AG08396 (cell line): ENCODE measurements at regions not wholly inside any gene's neighbourhood (a gene's known extent, or its start where the extent isn't known, plus 50 kb on each side); places are given as distances from the start of the nearest gene placed in this dataset.
"Not testable (repeated sequence)": the region's sequence is repeated elsewhere in the genome, so short reads cannot be mapped to it uniquely, and the experiment has no call there.

Experiments used
- DNase-seq: peaks from one replicate; pipeline ENCODE4 v3.0.0; 2012; ENCODE audit warnings: low spot score, mixed read lengths

- no peak for DNase-seq
Observed at GRCh38 chr11:15845261-15845660, 511.1 kb downstream of the SOX6 start.

- no peak for DNase-seq
Observed at GRCh38 chr11:15848631-15849168, 507.6 kb downstream of the SOX6 start.

GRCh38 chr11:15849257-15849656 is 507.1 kb downstream of the SOX6 start:
- no peak for DNase-seq

GRCh38 chr11:15850335-15850734 is 506.0 kb downstream of the SOX6 start:
- DNase-seq = not testable (repeated sequence)

GRCh38 chr11:15851051-15851498 is 505.3 kb downstream of the SOX6 start:
- no peak for DNase-seq

GRCh38 chr11:15852179-15852578 is 504.2 kb downstream of the SOX6 start:
- DNase-seq = peak; percentile 13

- no peak for DNase-seq
Observed at GRCh38 chr11:15854245-15854644, 502.1 kb downstream of the SOX6 start.

- no peak for DNase-seq
Observed at GRCh38 chr11:15858881-15859280, 497.5 kb downstream of the SOX6 start.

- no peak for DNase-seq
Observed at GRCh38 chr11:15859411-15859810, 496.9 kb downstream of the SOX6 start.

- no peak for DNase-seq
Observed at GRCh38 chr11:15861256-15861655, 495.1 kb downstream of the SOX6 start.

GRCh38 chr11:15863411-15863810 is 492.9 kb downstream of the SOX6 start:
- DNase-seq = no peak

GRCh38 chr11:15864026-15864805 is 492.1 kb downstream of the SOX6 start:
- DNase-seq = no peak

- no peak for DNase-seq
Observed at GRCh38 chr11:15865212-15865987, 490.9 kb downstream of the SOX6 start.

GRCh38 chr11:15867871-15868270 is 488.5 kb downstream of the SOX6 start:
- DNase-seq = no peak

GRCh38 chr11:15870911-15871310 is 485.4 kb downstream of the SOX6 start:
- no peak for DNase-seq

GRCh38 chr11:15871904-15872626 is 484.3 kb downstream of the SOX6 start:
- DNase-seq = no peak

- DNase-seq = no peak
Observed at GRCh38 chr11:15873501-15873900, 482.8 kb downstream of the SOX6 start.

- DNase-seq = no peak
Observed at GRCh38 chr11:15874704-15875103, 481.6 kb downstream of the SOX6 start.

GRCh38 chr11:15875393-15875792 is 481.0 kb downstream of the SOX6 start:
- DNase-seq = no peak

GRCh38 chr11:15875943-15876342 is 480.4 kb downstream of the SOX6 start:
- DNase-seq = no peak

- DNase-seq = no peak
Observed at GRCh38 chr11:15878756-15879155, 477.6 kb downstream of the SOX6 start.

GRCh38 chr11:15880291-15880690 is 476.1 kb downstream of the SOX6 start:
- no peak for DNase-seq
